Ovary (tissue), 7 donors: ENCODE measurements at regions not wholly inside any gene's neighbourhood (a gene's known extent, or its start where the extent isn't known, plus 50 kb on each side); places are given as distances from the start of the nearest gene placed in this dataset.

Experiments
- DNase-seq, 5 donors: peaks; one replicate each; pipeline ENCODE4 v3.0.0-alpha.2; 2019 to 2020
- H3K27ac ChIP-seq, 2 donors: fragments of 200-600 bp; one replicate each; pipeline versions ENCODE4 v1.5.1 to v1.8.0; 2019 to 2022
- H3K27me3 ChIP-seq: fragments of 200-600 bp; one replicate; pipeline ENCODE4 v1.8.0; 2022
- H3K36me3 ChIP-seq: fragments of 200-600 bp; sonication (generic); one replicate; pipeline ENCODE4 v1.5.1; 2019
- H3K4me1 ChIP-seq: one replicate; pipeline ENCODE4 v1.8.1; 2013; ENCODE audit warnings: mild to moderate bottlenecking, moderate library complexity; ENCODE audit not compliant: insufficient read depth
- H3K4me3 ChIP-seq: fragments of 200-600 bp; sonication (generic); one replicate; pipeline ENCODE4 v1.5.1; 2017
- H3K9me3 ChIP-seq, 2 donors: fragments of 200-600 bp in 1 of 2; sonication (generic) in 1 of 2; one replicate each; pipeline versions ENCODE4 v1.5.1 to v1.8.1; 2013 to 2019; ENCODE audit warnings: mild to moderate bottlenecking in 1 of 2, moderate library complexity in 1 of 2
- CTCF ChIP-seq, 3 donors: fragments of 450-650 bp in 2 of 3; fragments of 200-600 bp in 1 of 3; IDR thresholded peaks; one replicate each; pipeline versions ENCODE4 v1.5.1 to v1.8.0; 2016 to 2022; ENCODE audit warnings: antibody characterized with exemption in 3 of 3, mild to moderate bottlenecking in 1 of 3
- EP300 ChIP-seq: sonication (generic); formaldehyde crosslinking; IDR thresholded peaks from one replicate; pipeline ENCODE4 v1.6.1; 2017; ENCODE audit warnings: antibody characterized with exemption
- POLR2A ChIP-seq: fragments of 450-650 bp; IDR thresholded peaks from one replicate; pipeline ENCODE4 v1.6.1; 2017; ENCODE audit warnings: antibody characterized with exemption, mild to moderate bottlenecking, moderate library complexity
- WGBS, 3 donors: extraction: QIAGEN DNeasy Blood & Tissue Kit in 1 of 3; methylation state at CpG; one replicate each; pipeline versions ENCODE4 v1.1.5 to v1.1.7; 2013 to 2017; 5-methylcytosine and 5-hydroxymethylcytosine counted together
- intact Hi-C, 4 donors: fragments of 100-400 bp; cut with DNase I; formaldehyde crosslinking; loops; one replicate each; pipeline versions ENCODE4 v1.11.0 to v1.15.1; 2022 to 2023
- donor health status: DM: no; HTN: no; CAD: no; lungs with moderate emphysema.
- donor health status: DM: no; HTN: no; CAD: no.
- donor health status: Bipolar disorder and iron deficiency.
- donor health status: DM: no; HTN: no; CAD: no.
- donor health status: DM: yes; HTN: yes; CAD: no.

DNA sequence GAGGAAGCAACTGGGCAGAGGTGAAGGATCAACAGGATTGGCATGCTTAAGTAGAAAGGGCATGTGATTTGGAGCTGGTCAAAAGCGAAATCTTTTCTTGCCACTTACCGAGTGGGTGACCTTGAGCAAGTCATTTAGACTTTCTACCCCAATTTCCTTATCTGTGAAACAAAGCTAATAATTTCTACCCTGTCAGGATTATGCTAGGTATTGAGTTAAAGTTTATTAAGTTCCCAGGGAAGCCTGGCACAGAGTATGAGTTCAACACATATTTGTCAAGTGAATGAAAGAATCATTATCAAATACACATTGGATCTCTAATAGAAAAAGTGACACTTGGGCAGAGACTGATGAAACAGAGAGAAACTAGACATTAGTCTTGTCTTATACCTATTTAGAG, 66.4 kb upstream of the FRMD4B start:
- H3K36me3 ChIP-seq: no peaks in the 10 kb centered on the region
- intact Hi-C loops: loop anchor here in 1 of 4 donors (10.0 kb wide), 1 partner anchor 133 kb away; no protein-coding TSS in a partner anchor
- H3K9me3 ChIP-seq: no peaks in the 10 kb centered on the region
- TF ChIP-seq EP300: no peak
- no peak for TF ChIP-seq CTCF (IDR thresholded peaks at IDR 0.05)
- TF ChIP-seq POLR2A: no peak
- no peak overlapping the region for H3K27ac ChIP-seq
- no peak overlapping the region for H3K4me3 ChIP-seq
- DNase-seq: no peak
- WGBS, 3 donors: 25 to 61% (median 37%) methylated on average over 2 of the region's 2 CpGs
- H3K4me1 ChIP-seq: peaks cover 4% of the 10 kb centered on the region
- no peaks in the 10 kb centered on the region for H3K27me3 ChIP-seq

GRCh38 chr3:69451594-69451993, 65.7 kb upstream of the FRMD4B start:
- H3K4me3 ChIP-seq: no peak overlapping the region
- no peak for DNase-seq
- no peaks in the 10 kb centered on the region for H3K9me3 ChIP-seq
- H3K36me3 ChIP-seq: no peaks in the 10 kb centered on the region
- H3K27me3 ChIP-seq: no peaks in the 10 kb centered on the region
- no peak overlapping the region for H3K27ac ChIP-seq
- H3K4me1 ChIP-seq: peaks cover 4% of the 10 kb centered on the region
- intact Hi-C loops: loop anchor here in 1 of 4 donors (10.0 kb wide), 1 partner anchor 133 kb away; no protein-coding TSS in a partner anchor
- TF ChIP-seq CTCF (IDR thresholded peaks at IDR 0.05) (peak in 1 of 3 donors; percentile 17), EP300 (no peak)

GRCh38 chr3:69448877-69449276, 63.0 kb upstream of the FRMD4B start:
- Histone ChIP-seq H3K27ac (no peak overlapping the region), H3K36me3 (no peaks in the 10 kb centered on the region), H3K27me3 (no peaks in the 10 kb centered on the region), H3K4me1 (peaks cover 6% of the 10 kb centered on the region), H3K9me3 (no peaks in the 10 kb centered on the region), H3K4me3 (no peak overlapping the region)
- 95 to 97% (median 96%) methylated on average over 3 of the region's 3 CpGs for WGBS, 3 donors
- TF ChIP-seq CTCF (IDR thresholded peaks at IDR 0.05) (no peak), EP300 (no peak), POLR2A (no peak)
- intact Hi-C loops: no loop called here
- DNase-seq: no peak

GRCh38 chr3:69446402-69447072, 60.6 kb upstream of the FRMD4B start:
- no peaks in the 10 kb centered on the region for H3K27me3 ChIP-seq
- H3K27ac ChIP-seq: no peak overlapping the region
- H3K9me3 ChIP-seq: no peaks in the 10 kb centered on the region
- peaks cover 4% of the 10 kb centered on the region for H3K4me1 ChIP-seq
- intact Hi-C loops: no loop called here
- WGBS, 3 donors: 97 to 100% (median 98%) methylated on average over 6 of the region's 6 CpGs
- no peaks in the 10 kb centered on the region for H3K36me3 ChIP-seq
- no peak overlapping the region for H3K4me3 ChIP-seq
- TF ChIP-seq POLR2A (no peak), CTCF (IDR thresholded peaks at IDR 0.05) (no peak), EP300 (no peak)
- DNase-seq: no peak
